ENCODE measurements at regions not wholly inside any gene's neighbourhood (a gene's known extent, or its start where the extent isn't known, plus 50 kb on each side); places are given as distances from the start of the nearest gene placed in this dataset.

DNA sequence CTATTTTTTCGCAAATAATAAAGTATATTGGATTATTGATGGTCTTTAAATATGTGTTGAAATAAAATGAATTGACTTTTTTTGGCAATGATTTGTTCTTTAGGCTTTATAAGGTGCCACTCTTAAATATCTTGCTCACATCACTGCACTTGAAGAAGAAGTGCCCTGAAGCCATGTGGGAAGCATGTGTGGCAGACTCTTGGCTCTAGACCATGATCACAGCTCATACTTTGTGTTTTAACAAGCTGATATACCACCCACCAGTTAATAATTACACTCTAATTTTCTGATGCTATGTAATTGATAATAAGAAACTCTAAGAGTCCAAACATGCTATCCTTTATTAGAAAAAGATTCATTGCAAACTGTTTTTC, 52.1 kb upstream of the TGFBR2 start:
- no peak for DNase-seq (ENCODE audit: low read depth)

DNA sequence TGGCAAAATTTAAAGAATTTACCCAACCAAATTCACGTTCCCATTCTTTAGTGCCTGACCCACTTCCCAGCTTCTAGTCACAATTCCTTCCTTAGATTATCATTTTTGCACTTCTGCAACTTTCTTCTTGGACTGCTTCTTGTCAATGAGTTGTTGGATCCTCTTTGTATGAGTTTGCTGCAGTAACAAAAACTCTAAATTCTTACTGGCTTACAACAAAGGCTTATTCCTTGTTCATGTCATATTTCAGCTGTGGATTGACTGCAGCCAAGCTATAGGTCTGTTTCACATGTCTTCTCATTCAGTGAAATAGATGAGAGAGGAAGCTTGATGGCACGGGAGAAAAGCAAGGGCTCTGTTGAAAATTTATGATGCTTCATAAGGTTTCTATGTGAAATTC, 50.4 kb upstream of the TGFBR2 start:
- no peak for DNase-seq (ENCODE audit: low read depth)

All from stimulated activated CD8-positive, alpha-beta memory T cell treated with anti-CD3 and anti-CD28 coated beads, Interleukin-15, amount 100 ng/mL, for 24 hours (primary cell).